ENCODE measurements at regions not wholly inside any gene's neighbourhood (a gene's known extent, or its start where the extent isn't known, plus 50 kb on each side); places are given as distances from the start of the nearest gene placed in this dataset.

GRCh38 chr2:149863227-149863626 lies 275.7 kb upstream of the MMADHC start:
- Histone ChIP-seq H3K9ac (ENCODE audit: insufficient read depth, low read length) (no peak overlapping the region), H4K20me1 (ENCODE audit: control insufficient read depth, extremely low read depth, insufficient read depth, low read length) (no peaks in the 10 kb centered on the region), H3K4me3 (replicated peaks in 1 of 4; ENCODE audit: control extremely low read depth in 1 of 4, insufficient read depth in 1 of 4, low read depth in 3 of 4, low read length in 4 of 4) (no peak overlapping the region), H3K4me2 (ENCODE audit: extremely low read depth, insufficient read depth, low read length) (no peak overlapping the region), H3K36me3 (ENCODE audit: control insufficient read depth, insufficient read depth, low read length) (no peaks in the 10 kb centered on the region), H2AFZ (ENCODE audit: low read length) (no peak overlapping the region), H3K4me1 (ENCODE audit: control insufficient read depth, extremely low read depth, insufficient read depth, low read length) (peaks cover 2% of the 10 kb centered on the region), H3K9me3 (ENCODE audit: control insufficient read depth, insufficient read depth, low read depth, low read length) (no peaks in the 10 kb centered on the region), H3K27me3 (ENCODE audit: control insufficient read depth, insufficient read depth, low read length) (no peaks in the 10 kb centered on the region), H3K79me2 (ENCODE audit: control insufficient read depth, insufficient read depth, low read length) (no peaks in the 10 kb centered on the region), H3K27ac (ENCODE audit: insufficient read depth, low read length) (no peak overlapping the region)
- DNase-seq (ENCODE audit: low read depth in 2 of 2), result no peak
- TF ChIP-seq EZH2 (IDR thresholded peaks at IDR 0.05; ENCODE audit: low read length, missing control alignments) (no peak), CTCF (conservative IDR thresholded peaks at IDR 0.05 in 1 of 2, IDR thresholded peaks at IDR 0.05 in 1 of 2; ENCODE audit: low read depth in 1 of 2, low read length in 2 of 2) (no peak)

- H3K36me3 ChIP-seq (ENCODE audit: control insufficient read depth, insufficient read depth, low read length), result no peaks in the 10 kb centered on the region
- H3K9ac ChIP-seq (ENCODE audit: insufficient read depth, low read length), result no peak overlapping the region
- H3K9me3 ChIP-seq (ENCODE audit: control insufficient read depth, insufficient read depth, low read depth, low read length), result no peaks in the 10 kb centered on the region
- no peaks in the 10 kb centered on the region for H3K79me2 ChIP-seq (ENCODE audit: control insufficient read depth, insufficient read depth, low read length)
- H4K20me1 ChIP-seq (ENCODE audit: control insufficient read depth, extremely low read depth, insufficient read depth, low read length), result no peaks in the 10 kb centered on the region
- no peak overlapping the region for H3K4me3 ChIP-seq (replicated peaks in 1 of 4; ENCODE audit: control extremely low read depth in 1 of 4, insufficient read depth in 1 of 4, low read depth in 3 of 4, low read length in 4 of 4)
- H3K4me2 ChIP-seq (ENCODE audit: extremely low read depth, insufficient read depth, low read length), result no peak overlapping the region
- H3K4me1 ChIP-seq (ENCODE audit: control insufficient read depth, extremely low read depth, insufficient read depth, low read length), result peaks cover 8% of the 10 kb centered on the region
- H2AFZ ChIP-seq (ENCODE audit: low read length), result no peak overlapping the region
- TF ChIP-seq CTCF (conservative IDR thresholded peaks at IDR 0.05 in 1 of 2, IDR thresholded peaks at IDR 0.05 in 1 of 2; ENCODE audit: low read depth in 1 of 2, low read length in 2 of 2) (no peak), EZH2 (IDR thresholded peaks at IDR 0.05; ENCODE audit: low read length, missing control alignments) (no peak)
- H3K27me3 ChIP-seq (ENCODE audit: control insufficient read depth, insufficient read depth, low read length), result no peaks in the 10 kb centered on the region
- no peak for DNase-seq (ENCODE audit: low read depth in 2 of 2)
- H3K27ac ChIP-seq (ENCODE audit: insufficient read depth, low read length), result peak overlapping the region; percentile 22
These were observed 273.5 kb upstream of the MMADHC start for GRCh38 chr2:149861034-149861433.

GRCh38 chr2:149860276-149860921 lies 272.8 kb upstream of the MMADHC start:
- Histone ChIP-seq H3K4me1 (ENCODE audit: control insufficient read depth, extremely low read depth, insufficient read depth, low read length) (peaks cover 8% of the 10 kb centered on the region), H3K9ac (ENCODE audit: insufficient read depth, low read length) (no peak overlapping the region)

More at GRCh38 chr2:149860276-149860921, 272.8 kb upstream of the MMADHC start:
- H3K4me2 ChIP-seq (ENCODE audit: extremely low read depth, insufficient read depth, low read length), result no peak overlapping the region
- H3K27ac ChIP-seq (ENCODE audit: insufficient read depth, low read length), result peak overlapping the region; percentile 22
- H3K9me3 ChIP-seq (ENCODE audit: control insufficient read depth, insufficient read depth, low read depth, low read length), result no peaks in the 10 kb centered on the region
- H4K20me1 ChIP-seq (ENCODE audit: control insufficient read depth, extremely low read depth, insufficient read depth, low read length), result no peaks in the 10 kb centered on the region
- H3K79me2 ChIP-seq (ENCODE audit: control insufficient read depth, insufficient read depth, low read length), result no peaks in the 10 kb centered on the region
- TF ChIP-seq CTCF (conservative IDR thresholded peaks at IDR 0.05 in 1 of 2, IDR thresholded peaks at IDR 0.05 in 1 of 2; ENCODE audit: low read depth in 1 of 2, low read length in 2 of 2) (no peak), EZH2 (IDR thresholded peaks at IDR 0.05; ENCODE audit: low read length, missing control alignments) (no peak)
- DNase-seq (ENCODE audit: low read depth in 2 of 2), result peak; percentile 97 to 99
- no peak overlapping the region for H2AFZ ChIP-seq (ENCODE audit: low read length)
- no peaks in the 10 kb centered on the region for H3K36me3 ChIP-seq (ENCODE audit: control insufficient read depth, insufficient read depth, low read length)
- no peaks in the 10 kb centered on the region for H3K27me3 ChIP-seq (ENCODE audit: control insufficient read depth, insufficient read depth, low read length)
- no peak overlapping the region for H3K4me3 ChIP-seq (replicated peaks in 1 of 4; ENCODE audit: control extremely low read depth in 1 of 4, insufficient read depth in 1 of 4, low read depth in 3 of 4, low read length in 4 of 4)

Measured in fibroblast of lung (primary cell).